Kidney epithelial cell (primary cell): ENCODE measurements at regions not wholly inside any gene's neighbourhood (a gene's known extent, or its start where the extent isn't known, plus 50 kb on each side); places are given as distances from the start of the nearest gene placed in this dataset.

Source experiments
- DNase-seq: peaks from one replicate; pipeline ENCODE4 v3.0.0-alpha.2; 2010; ENCODE audit warnings: low read depth
- H3K27me3 ChIP-seq: 2 replicates; pipeline ENCODE4 v1.6.0; 2011; ENCODE audit warnings: low read length; ENCODE audit not compliant: control insufficient read depth, insufficient read depth
- H3K36me3 ChIP-seq: 2 replicates; pipeline ENCODE4 v1.5.1; 2011; ENCODE audit warnings: low read length; ENCODE audit not compliant: control insufficient read depth, insufficient read depth
- H3K4me3 ChIP-seq: 2 replicates; pipeline ENCODE4 v1.5.1; 2011; ENCODE audit warnings: low read depth, mild to moderate bottlenecking, control low read depth, low read length
- TF ChIP-seq, protein P1 (sequence below): IDR thresholded peaks from 2 replicates; pipeline ENCODE4 v1.5.1; 2011; ENCODE audit warnings: mild to moderate bottlenecking, moderate library complexity, low read length, control low read depth, inconsistent platforms; ENCODE audit not compliant: insufficient read depth, poor library complexity, severe bottlenecking

DNA sequence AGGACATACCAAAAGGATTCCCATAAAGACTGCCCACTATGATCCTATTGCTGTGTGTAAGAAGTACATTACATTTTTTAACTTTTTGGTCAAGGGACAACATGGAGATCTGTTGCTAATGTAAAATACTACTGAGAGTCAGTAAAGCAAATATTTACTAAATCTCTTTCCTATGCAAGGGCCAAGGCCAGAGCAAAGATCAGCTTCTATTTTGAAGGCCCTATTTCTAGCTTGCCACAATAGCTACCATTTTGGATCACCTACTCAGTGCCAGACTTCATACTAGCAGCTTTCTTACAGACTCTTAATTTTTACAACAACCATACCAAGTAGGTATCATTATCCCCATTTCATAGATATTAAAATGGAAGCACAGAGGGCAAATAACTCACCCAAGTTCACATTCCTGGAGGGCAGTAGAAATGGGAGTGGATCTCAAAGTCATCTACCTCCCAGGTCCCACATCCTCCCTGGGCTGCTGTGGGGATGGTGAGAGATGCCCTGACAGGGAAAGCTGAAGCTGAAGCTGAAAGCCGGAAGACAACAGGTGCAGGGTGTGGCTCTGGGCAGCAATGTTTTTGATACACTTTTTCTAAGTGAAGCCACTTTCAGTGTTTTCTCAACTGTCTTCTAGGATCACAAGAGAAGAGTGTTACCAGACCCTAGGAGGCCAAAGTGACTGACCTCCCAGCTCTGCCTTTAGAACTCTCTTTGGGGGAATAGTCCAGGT, 321.2 kb downstream of the UBE3D start:
- no peaks in the 10 kb centered on the region for H3K27me3 ChIP-seq
- TF ChIP-seq, protein P1, sequence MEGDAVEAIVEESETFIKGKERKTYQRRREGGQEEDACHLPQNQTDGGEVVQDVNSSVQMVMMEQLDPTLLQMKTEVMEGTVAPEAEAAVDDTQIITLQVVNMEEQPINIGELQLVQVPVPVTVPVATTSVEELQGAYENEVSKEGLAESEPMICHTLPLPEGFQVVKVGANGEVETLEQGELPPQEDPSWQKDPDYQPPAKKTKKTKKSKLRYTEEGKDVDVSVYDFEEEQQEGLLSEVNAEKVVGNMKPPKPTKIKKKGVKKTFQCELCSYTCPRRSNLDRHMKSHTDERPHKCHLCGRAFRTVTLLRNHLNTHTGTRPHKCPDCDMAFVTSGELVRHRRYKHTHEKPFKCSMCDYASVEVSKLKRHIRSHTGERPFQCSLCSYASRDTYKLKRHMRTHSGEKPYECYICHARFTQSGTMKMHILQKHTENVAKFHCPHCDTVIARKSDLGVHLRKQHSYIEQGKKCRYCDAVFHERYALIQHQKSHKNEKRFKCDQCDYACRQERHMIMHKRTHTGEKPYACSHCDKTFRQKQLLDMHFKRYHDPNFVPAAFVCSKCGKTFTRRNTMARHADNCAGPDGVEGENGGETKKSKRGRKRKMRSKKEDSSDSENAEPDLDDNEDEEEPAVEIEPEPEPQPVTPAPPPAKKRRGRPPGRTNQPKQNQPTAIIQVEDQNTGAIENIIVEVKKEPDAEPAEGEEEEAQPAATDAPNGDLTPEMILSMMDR = no peak
- no peaks in the 10 kb centered on the region for H3K36me3 ChIP-seq
- H3K4me3 ChIP-seq = no peak overlapping the region
- DNase-seq = no peak

DNA sequence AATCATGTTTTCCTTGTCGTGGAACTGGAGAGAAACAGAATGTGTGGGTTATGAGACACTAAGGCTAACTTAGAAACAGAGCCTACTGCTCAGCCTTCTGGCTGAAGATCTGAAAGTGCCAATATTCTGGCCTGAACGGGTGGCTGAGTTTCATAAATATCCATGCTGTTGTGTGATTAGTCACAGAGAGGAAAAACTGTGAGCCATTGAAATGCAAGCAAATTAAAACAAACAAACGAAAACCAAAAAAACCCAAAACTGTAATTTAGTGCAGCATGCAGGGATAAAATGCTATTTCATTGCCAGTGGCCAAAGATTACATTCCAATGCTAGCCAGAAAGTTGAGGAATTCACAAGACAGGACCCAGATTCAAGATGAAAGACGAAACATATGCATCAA, 315.1 kb downstream of the UBE3D start:
- no peak for DNase-seq
- no peaks in the 10 kb centered on the region for H3K36me3 ChIP-seq
- H3K4me3 ChIP-seq = no peak overlapping the region
- TF ChIP-seq, protein P1 = no peak
- no peaks in the 10 kb centered on the region for H3K27me3 ChIP-seq

DNA sequence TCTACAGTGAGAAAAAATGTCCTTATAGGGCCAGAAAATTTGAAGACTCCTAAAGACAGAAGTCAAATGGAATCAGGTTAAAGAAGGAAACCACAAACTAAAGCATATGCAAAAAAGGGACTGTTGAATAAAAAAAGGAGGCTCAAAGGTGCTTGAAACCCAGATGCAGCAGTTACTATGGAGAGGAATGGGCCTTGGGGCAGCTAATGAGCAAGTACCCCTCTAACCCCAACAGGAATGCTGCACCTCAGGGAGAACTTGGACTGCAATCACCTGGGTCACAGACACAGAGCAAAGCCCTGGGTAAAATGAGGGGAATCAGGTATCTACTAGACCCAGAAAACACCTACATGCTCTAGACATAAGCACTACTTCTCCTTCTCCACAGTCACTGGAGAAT, 313.9 kb downstream of the UBE3D start:
- H3K4me3 ChIP-seq = no peak overlapping the region
- TF ChIP-seq, protein P1 = no peak
- H3K36me3 ChIP-seq = no peaks in the 10 kb centered on the region
- DNase-seq = no peak
- no peaks in the 10 kb centered on the region for H3K27me3 ChIP-seq

DNA sequence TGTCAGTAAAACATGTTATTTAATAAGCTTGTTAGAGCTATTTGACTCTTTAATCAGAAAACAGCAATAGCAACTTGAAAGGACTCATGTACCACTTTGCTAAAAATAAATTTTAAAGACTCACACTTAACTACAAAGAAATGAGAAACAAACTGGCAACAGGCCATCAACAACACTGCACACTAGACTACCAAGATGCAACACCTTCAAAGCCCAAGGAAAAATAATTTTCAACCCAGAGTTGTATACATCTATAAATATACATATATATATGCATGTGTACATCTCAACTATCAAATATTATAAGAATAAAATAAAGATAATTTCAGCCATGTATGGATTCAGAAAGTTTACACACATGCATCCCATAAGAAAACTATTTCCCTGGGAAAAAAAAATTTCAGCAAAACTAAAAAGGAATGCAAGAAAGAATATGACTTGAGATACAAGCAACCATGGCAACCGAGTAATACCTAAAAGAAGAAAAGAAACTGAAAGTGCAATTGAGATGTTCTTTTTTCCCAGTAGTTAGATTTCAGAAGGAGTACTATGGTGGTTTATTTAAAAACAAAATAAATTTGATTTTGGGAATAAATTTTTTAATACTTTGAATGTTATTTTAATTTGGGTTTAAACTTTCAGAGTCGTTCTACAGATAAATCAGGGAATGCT, 303.8 kb downstream of the UBE3D start:
- Histone ChIP-seq H3K4me3 (no peak overlapping the region), H3K27me3 (no peaks in the 10 kb centered on the region), H3K36me3 (no peaks in the 10 kb centered on the region)
- TF ChIP-seq, protein P1 = no peak
- no peak for DNase-seq

DNA sequence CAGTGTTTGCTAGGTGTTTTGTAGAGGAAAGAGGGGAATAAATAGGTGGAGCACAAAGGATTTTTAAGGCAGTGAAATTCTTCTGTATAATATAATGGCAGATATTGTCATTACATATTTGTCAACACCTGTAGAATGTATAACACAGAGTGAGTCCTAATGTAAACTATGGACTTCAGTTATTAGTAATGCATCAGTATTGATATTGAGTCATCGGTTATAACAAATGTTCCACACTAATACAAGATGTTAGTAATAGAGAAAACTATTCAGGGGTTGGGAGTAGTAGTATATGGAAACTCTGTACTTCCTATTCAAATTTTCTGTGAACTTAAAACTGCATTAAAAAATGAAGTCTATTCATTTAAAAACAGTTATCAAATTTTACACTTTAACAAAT, 299.2 kb downstream of the UBE3D start:
- TF ChIP-seq, protein P1 = no peak
- no peak overlapping the region for H3K4me3 ChIP-seq
- DNase-seq = no peak
- H3K36me3 ChIP-seq = no peaks in the 10 kb centered on the region
- H3K27me3 ChIP-seq = no peaks in the 10 kb centered on the region
